ENCODE measurements at regions not wholly inside any gene's neighbourhood (a gene's known extent, or its start where the extent isn't known, plus 50 kb on each side); places are given as distances from the start of the nearest gene placed in this dataset.

GRCh38 chr17:77467521-77467920 lies 326.8 kb downstream of the SEC14L1 start:
- TF ChIP-seq ATF3 (IDR thresholded peaks at IDR 0.05) (no peak), HNF4G (IDR thresholded peaks at IDR 0.05) (no peak), SP1 (IDR thresholded peaks at IDR 0.05) (no peak), JUND (IDR thresholded peaks at IDR 0.05) (no peak), RAD21 (IDR thresholded peaks at IDR 0.05) (no peak)
- whole genome bisulfite sequencing, result 78% methylated on average over 25 of the region's 25 CpGs
- Histone ChIP-seq H3K27ac (ENCODE audit: low read depth in 1 of 2, low read length in 2 of 2) (no peak overlapping the region), H3K9me3 (ENCODE audit: control insufficient read depth in 4 of 4, low read length in 3 of 4) (no peaks in the 10 kb centered on the region), H3K36me3 (ENCODE audit: control insufficient read depth in 4 of 4, insufficient read depth in 3 of 4, low read depth in 1 of 4, low read length in 3 of 4) (peaks cover 0 to 7% (median 3%) of the 10 kb centered on the region in 4 donors), H3K4me1 (ENCODE audit: control insufficient read depth in 4 of 4, insufficient read depth in 4 of 4, low read length in 3 of 4) (peaks cover 13 to 21% (median 14%) of the 10 kb centered on the region in 4 donors), H3K4me3 (ENCODE audit: low read depth in 1 of 3, low read length in 3 of 3) (no peak overlapping the region), H3K9ac (ENCODE audit: low read depth in 1 of 2, low read length in 2 of 2) (no peak overlapping the region), H3K27me3 (ENCODE audit: control insufficient read depth in 4 of 4, insufficient read depth in 4 of 4, low read length in 3 of 4) (no peaks in the 10 kb centered on the region)
- no peak for DNase-seq (ENCODE audit: low spot score)

DNA sequence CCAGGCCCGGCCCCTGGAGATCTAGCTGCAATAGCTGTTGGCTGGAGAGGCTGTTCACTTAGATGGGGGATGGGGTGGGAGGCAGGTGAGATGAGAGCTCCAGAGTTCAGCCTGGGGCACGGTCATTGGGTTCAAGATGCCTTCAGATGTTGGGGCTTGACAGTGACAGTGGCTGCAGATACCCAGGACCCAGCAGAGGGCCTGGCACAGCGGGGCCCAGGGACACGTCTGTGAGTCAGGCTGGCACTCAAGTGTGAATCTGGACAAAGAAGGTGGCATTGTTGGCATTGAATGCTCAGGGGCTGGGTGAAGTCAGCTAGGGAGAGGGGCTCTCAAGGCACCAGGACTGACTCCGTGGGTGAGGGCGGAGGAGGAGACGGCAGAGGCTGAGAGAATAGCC lies 328.1 kb downstream of the SEC14L1 start:
- Histone ChIP-seq H3K9me3 (ENCODE audit: control insufficient read depth in 4 of 4, low read length in 3 of 4) (no peaks in the 10 kb centered on the region), H3K9ac (ENCODE audit: low read depth in 1 of 2, low read length in 2 of 2) (no peak overlapping the region), H3K27me3 (ENCODE audit: control insufficient read depth in 4 of 4, insufficient read depth in 4 of 4, low read length in 3 of 4) (no peaks in the 10 kb centered on the region), H3K4me3 (ENCODE audit: low read depth in 1 of 3, low read length in 3 of 3) (no peak overlapping the region), H3K36me3 (ENCODE audit: control insufficient read depth in 4 of 4, insufficient read depth in 3 of 4, low read depth in 1 of 4, low read length in 3 of 4) (peaks cover 0 to 7% (median 3%) of the 10 kb centered on the region in 4 donors), H3K4me1 (ENCODE audit: control insufficient read depth in 4 of 4, insufficient read depth in 4 of 4, low read length in 3 of 4) (peaks cover 13 to 25% (median 17%) of the 10 kb centered on the region in 4 donors), H3K27ac (ENCODE audit: low read depth in 1 of 2, low read length in 2 of 2) (no peak overlapping the region)
- 98% methylated on average over 7 of the region's 7 CpGs for WGBS
- no peak for DNase-seq (ENCODE audit: low spot score)
- TF ChIP-seq NR2F2 (IDR thresholded peaks at IDR 0.05) (no peak), SP1 (IDR thresholded peaks at IDR 0.05) (no peak), RXRA (IDR thresholded peaks at IDR 0.05) (no peak), EGR1 (IDR thresholded peaks at IDR 0.05; ENCODE audit: low read depth in 2 of 2) (no peak), ATF3 (IDR thresholded peaks at IDR 0.05) (no peak), YY1 (IDR thresholded peaks at IDR 0.05) (no peak)

- Histone ChIP-seq H3K36me3 (ENCODE audit: control insufficient read depth in 4 of 4, insufficient read depth in 3 of 4, low read depth in 1 of 4, low read length in 3 of 4) (peaks cover 0 to 7% (median 3%) of the 10 kb centered on the region in 4 donors), H3K4me3 (ENCODE audit: low read depth in 1 of 3, low read length in 3 of 3) (no peak overlapping the region), H3K27ac (ENCODE audit: low read depth in 1 of 2, low read length in 2 of 2) (no peak overlapping the region), H3K9me3 (ENCODE audit: control insufficient read depth in 4 of 4, low read length in 3 of 4) (no peaks in the 10 kb centered on the region), H3K4me1 (ENCODE audit: control insufficient read depth in 4 of 4, insufficient read depth in 4 of 4, low read length in 3 of 4) (peaks cover 12 to 27% (median 17%) of the 10 kb centered on the region in 4 donors), H3K27me3 (ENCODE audit: control insufficient read depth in 4 of 4, insufficient read depth in 4 of 4, low read length in 3 of 4) (no peaks in the 10 kb centered on the region), H3K9ac (ENCODE audit: low read depth in 1 of 2, low read length in 2 of 2) (no peak overlapping the region)
- TF ChIP-seq ZBTB33 (IDR thresholded peaks at IDR 0.05) (no peak), GABPA (IDR thresholded peaks at IDR 0.05 in 1 of 2, conservative IDR thresholded peaks at IDR 0.05 in 1 of 2) (no peak), RAD21 (IDR thresholded peaks at IDR 0.05) (no peak), SP1 (IDR thresholded peaks at IDR 0.05) (no peak), HNF4G (IDR thresholded peaks at IDR 0.05) (no peak), CTCF (IDR thresholded peaks at IDR 0.05; ENCODE audit: low read depth, low read length, missing input control) (no peak), NR2F2 (IDR thresholded peaks at IDR 0.05) (no peak), FOXA2 (IDR thresholded peaks at IDR 0.05) (no peak), FOXA1 (IDR thresholded peaks at IDR 0.05) (no peak), TAF1 (conservative IDR thresholded peaks at IDR 0.05) (no peak), MAX (IDR thresholded peaks at IDR 0.05) (no peak), RXRA (IDR thresholded peaks at IDR 0.05) (no peak), ATF3 (IDR thresholded peaks at IDR 0.05) (no peak), JUND (IDR thresholded peaks at IDR 0.05) (no peak)
- 97% methylated on average over 3 of the region's 3 CpGs for whole genome bisulfite sequencing
- DNase-seq (ENCODE audit: low spot score), result no peak
Measured at GRCh38 chr17:77470330-77470786, 329.6 kb downstream of the SEC14L1 start.

All from liver (tissue), 8 donors.